ENCODE measurements at regions not wholly inside any gene's neighbourhood (a gene's known extent, or its start where the extent isn't known, plus 50 kb on each side); places are given as distances from the start of the nearest gene placed in this dataset.
A peak's percentile ranks its signal among the peaks of the same experiment; 100 is the strongest.

- Histone ChIP-seq H3K9me3 (ENCODE audit: control insufficient read depth in 4 of 4, insufficient read depth in 3 of 4, low read length in 3 of 4) (no peaks in the 10 kb centered on the region), H3K36me3 (ENCODE audit: control insufficient read depth in 4 of 4, insufficient read depth in 4 of 4, low read length in 4 of 4) (no peaks in the 10 kb centered on the region), H3K27me3 (ENCODE audit: control insufficient read depth in 3 of 3, insufficient read depth in 3 of 3, low read length in 2 of 3) (no peaks in the 10 kb centered on the region), H3K9ac (ENCODE audit: insufficient read depth in 1 of 2, low read length in 2 of 2) (no peak overlapping the region), H3K4me1 (ENCODE audit: control insufficient read depth in 5 of 5, insufficient read depth in 5 of 5, low read length in 5 of 5) (peaks cover 0 to 10% (median 3%) of the 10 kb centered on the region in 5 donors), H3K4me3 (no peak overlapping the region), H3K27ac (ENCODE audit: low read depth in 1 of 2, low read length in 1 of 2) (no peak overlapping the region)
- TF ChIP-seq CTCF (IDR thresholded peaks at IDR 0.05; ENCODE audit: control extremely low read depth, extremely low read depth), result no peak
- 64 to 74% methylated on average over 7 of the region's 7 CpGs for WGBS, 2 donors
- no peak for ATAC-seq (ENCODE audit: insufficient read depth, low FRiP score)
- peak in 1 of 3 donors; percentile 47 for DNase-seq
Observed at GRCh38 chr6:26257272-26257671, 107.7 kb upstream of the BTN3A2 start.

- Histone ChIP-seq H3K27ac (ENCODE audit: low read depth in 1 of 2, low read length in 1 of 2) (no peak overlapping the region), H3K4me1 (ENCODE audit: control insufficient read depth in 5 of 5, insufficient read depth in 5 of 5, low read length in 5 of 5) (peaks cover 0 to 9% (median under 1%) of the 10 kb centered on the region in 5 donors), H3K9me3 (ENCODE audit: control insufficient read depth in 4 of 4, insufficient read depth in 3 of 4, low read length in 3 of 4) (no peaks in the 10 kb centered on the region), H3K4me3 (no peak overlapping the region), H3K36me3 (ENCODE audit: control insufficient read depth in 4 of 4, insufficient read depth in 4 of 4, low read length in 4 of 4) (no peaks in the 10 kb centered on the region), H3K9ac (ENCODE audit: insufficient read depth in 1 of 2, low read length in 2 of 2) (no peak overlapping the region), H3K27me3 (ENCODE audit: control insufficient read depth in 3 of 3, insufficient read depth in 3 of 3, low read length in 2 of 3) (no peaks in the 10 kb centered on the region)
- no peak for ATAC-seq (ENCODE audit: insufficient read depth, low FRiP score)
- no peak for DNase-seq
- TF ChIP-seq CTCF (IDR thresholded peaks at IDR 0.05; ENCODE audit: control extremely low read depth, extremely low read depth), result no peak
- 92 to 93% methylated on average over 5 of the region's 5 CpGs for WGBS, 2 donors
Observed at GRCh38 chr6:26258212-26258977, 106.6 kb upstream of the BTN3A2 start.

DNA sequence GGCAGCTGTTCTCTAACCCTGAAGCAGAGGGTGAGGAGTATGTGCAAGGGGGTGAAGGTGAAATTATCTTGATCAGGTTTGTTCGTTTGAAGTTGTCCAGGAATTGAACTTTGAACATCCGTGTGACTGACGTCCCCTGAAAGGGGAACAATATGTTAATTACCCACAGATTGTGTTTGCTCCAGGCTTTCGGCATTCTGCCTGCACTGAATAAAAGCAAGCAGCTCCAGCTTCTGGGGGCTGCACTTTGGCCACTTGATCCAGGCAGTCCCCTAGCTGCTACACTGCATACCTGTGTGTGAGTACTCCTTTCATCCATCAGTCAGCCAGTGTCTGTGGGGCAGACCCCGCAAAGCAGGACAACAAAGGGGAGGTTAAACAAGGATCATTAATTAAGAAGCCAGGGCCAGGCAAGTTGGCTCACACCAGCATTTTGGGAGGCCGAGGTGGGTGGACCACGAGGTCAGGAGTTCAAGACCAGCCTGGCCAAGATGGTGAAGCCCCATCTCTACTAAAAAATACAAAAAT is 104.8 kb upstream of the BTN3A2 start:
- Histone ChIP-seq H3K4me1 (ENCODE audit: control insufficient read depth in 5 of 5, insufficient read depth in 5 of 5, low read length in 5 of 5) (peaks cover 0 to 4% (median 0%) of the 10 kb centered on the region in 5 donors), H3K4me3 (no peak overlapping the region), H3K27ac (ENCODE audit: low read depth in 1 of 2, low read length in 1 of 2) (no peak overlapping the region), H3K27me3 (ENCODE audit: control insufficient read depth in 3 of 3, insufficient read depth in 3 of 3, low read length in 2 of 3) (no peaks in the 10 kb centered on the region), H3K9me3 (ENCODE audit: control insufficient read depth in 4 of 4, insufficient read depth in 3 of 4, low read length in 3 of 4) (no peaks in the 10 kb centered on the region), H3K9ac (ENCODE audit: insufficient read depth in 1 of 2, low read length in 2 of 2) (no peak overlapping the region), H3K36me3 (ENCODE audit: control insufficient read depth in 4 of 4, insufficient read depth in 4 of 4, low read length in 4 of 4) (no peaks in the 10 kb centered on the region)
- DNase-seq (no peak), ATAC-seq (ENCODE audit: insufficient read depth, low FRiP score) (no peak)
- WGBS, 2 donors, result 61 to 77% methylated on average over 7 of the region's 7 CpGs
- no peak for TF ChIP-seq CTCF (IDR thresholded peaks at IDR 0.05; ENCODE audit: control extremely low read depth, extremely low read depth)
